ENCODE measurements at regions not wholly inside any gene's neighbourhood (a gene's known extent, or its start where the extent isn't known, plus 50 kb on each side); places are given as distances from the start of the nearest gene placed in this dataset.

- TF ChIP-seq TCF4 (CRISPR knock-in tag; IDR thresholded peaks at IDR 0.05; ENCODE audit: borderline replicate concordance) (no peak), CSRNP3 (CRISPR knock-in tag; IDR thresholded peaks at IDR 0.05) (no peak), ARNTL (CRISPR knock-in tag; IDR thresholded peaks at IDR 0.05; ENCODE audit: borderline replicate concordance, low read depth) (no peak), SNAI2 (CRISPR knock-in tag; IDR thresholded peaks at IDR 0.05) (no peak)
These were observed 545.0 kb upstream of the TBL1XR1 start for GRCh38 chr3:177742273-177742672.

All from SK-N-SH treated with all-trans-retinoic acid at 6 μM for 48 hours (cell line).